ENCODE measurements at regions not wholly inside any gene's neighbourhood (a gene's known extent, or its start where the extent isn't known, plus 50 kb on each side); places are given as distances from the start of the nearest gene placed in this dataset.
A peak's percentile ranks its signal among the peaks of the same experiment; 100 is the strongest.

GRCh38 chr3:29152379-29152778 lies 128.5 kb upstream of the RBMS3 start:
- Histone ChIP-seq H3K9ac (ENCODE audit: low read length) (no peak overlapping the region), H3K27ac (ENCODE audit: low read depth, low read length, poor library complexity, severe bottlenecking) (no peak overlapping the region), H3K4me3 (ENCODE audit: low read depth, low read length, poor library complexity, severe bottlenecking) (no peak overlapping the region), H3K4me2 (ENCODE audit: low read length) (no peak overlapping the region), H4K20me1 (ENCODE audit: insufficient read depth, low read length) (no peaks in the 10 kb centered on the region), H3F3A (ENCODE audit: insufficient read depth, low read length) (no peaks in the 10 kb centered on the region), H3K79me2 (ENCODE audit: insufficient read depth, low read length) (no peaks in the 10 kb centered on the region), H2AFZ (ENCODE audit: low read length) (no peak overlapping the region), H3K9me2 (ENCODE audit: low read depth, low read length) (no peaks in the 10 kb centered on the region), H3K4me1 (ENCODE audit: insufficient read depth, low read length, severe bottlenecking) (peaks cover 36% of the 10 kb centered on the region), H3K9me3 (ENCODE audit: low read length) (no peaks in the 10 kb centered on the region), H3K27me3 (ENCODE audit: insufficient read depth, low read length) (no peaks in the 10 kb centered on the region), H3K36me3 (ENCODE audit: insufficient read depth, low read length) (no peaks in the 10 kb centered on the region; the same call in 1 of the 2 replicates)
- TF ChIP-seq, protein P1, sequence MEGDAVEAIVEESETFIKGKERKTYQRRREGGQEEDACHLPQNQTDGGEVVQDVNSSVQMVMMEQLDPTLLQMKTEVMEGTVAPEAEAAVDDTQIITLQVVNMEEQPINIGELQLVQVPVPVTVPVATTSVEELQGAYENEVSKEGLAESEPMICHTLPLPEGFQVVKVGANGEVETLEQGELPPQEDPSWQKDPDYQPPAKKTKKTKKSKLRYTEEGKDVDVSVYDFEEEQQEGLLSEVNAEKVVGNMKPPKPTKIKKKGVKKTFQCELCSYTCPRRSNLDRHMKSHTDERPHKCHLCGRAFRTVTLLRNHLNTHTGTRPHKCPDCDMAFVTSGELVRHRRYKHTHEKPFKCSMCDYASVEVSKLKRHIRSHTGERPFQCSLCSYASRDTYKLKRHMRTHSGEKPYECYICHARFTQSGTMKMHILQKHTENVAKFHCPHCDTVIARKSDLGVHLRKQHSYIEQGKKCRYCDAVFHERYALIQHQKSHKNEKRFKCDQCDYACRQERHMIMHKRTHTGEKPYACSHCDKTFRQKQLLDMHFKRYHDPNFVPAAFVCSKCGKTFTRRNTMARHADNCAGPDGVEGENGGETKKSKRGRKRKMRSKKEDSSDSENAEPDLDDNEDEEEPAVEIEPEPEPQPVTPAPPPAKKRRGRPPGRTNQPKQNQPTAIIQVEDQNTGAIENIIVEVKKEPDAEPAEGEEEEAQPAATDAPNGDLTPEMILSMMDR (IDR thresholded peaks at IDR 0.05; ENCODE audit: low read length) = peak; percentile 34; the same call in 1 of the 2 replicates
- TF ChIP-seq EZH2 (IDR thresholded peaks at IDR 0.05; ENCODE audit: borderline replicate concordance, low read length) = no peak

GRCh38 chr3:29153811-29154210 lies 127.1 kb upstream of the RBMS3 start:
- TF ChIP-seq, protein P1 (IDR thresholded peaks at IDR 0.05; ENCODE audit: low read length) = no peak
- TF ChIP-seq EZH2 (IDR thresholded peaks at IDR 0.05; ENCODE audit: borderline replicate concordance, low read length) = no peak
- Histone ChIP-seq H3K4me2 (ENCODE audit: low read length) (no peak overlapping the region), H3K9me3 (ENCODE audit: low read length) (no peaks in the 10 kb centered on the region), H3K27ac (ENCODE audit: low read depth, low read length, poor library complexity, severe bottlenecking) (no peak overlapping the region), H3F3A (ENCODE audit: insufficient read depth, low read length) (no peaks in the 10 kb centered on the region), H3K79me2 (ENCODE audit: insufficient read depth, low read length) (no peaks in the 10 kb centered on the region), H3K4me3 (ENCODE audit: low read depth, low read length, poor library complexity, severe bottlenecking) (no peak overlapping the region), H3K4me1 (ENCODE audit: insufficient read depth, low read length, severe bottlenecking) (peaks cover 36% of the 10 kb centered on the region), H3K9ac (ENCODE audit: low read length) (no peak overlapping the region), H4K20me1 (ENCODE audit: insufficient read depth, low read length) (no peaks in the 10 kb centered on the region), H3K9me2 (ENCODE audit: low read depth, low read length) (no peaks in the 10 kb centered on the region), H3K36me3 (ENCODE audit: insufficient read depth, low read length) (no peaks in the 10 kb centered on the region; the same call in 1 of the 2 replicates), H2AFZ (ENCODE audit: low read length) (no peak overlapping the region), H3K27me3 (ENCODE audit: insufficient read depth, low read length) (no peaks in the 10 kb centered on the region)

DNA sequence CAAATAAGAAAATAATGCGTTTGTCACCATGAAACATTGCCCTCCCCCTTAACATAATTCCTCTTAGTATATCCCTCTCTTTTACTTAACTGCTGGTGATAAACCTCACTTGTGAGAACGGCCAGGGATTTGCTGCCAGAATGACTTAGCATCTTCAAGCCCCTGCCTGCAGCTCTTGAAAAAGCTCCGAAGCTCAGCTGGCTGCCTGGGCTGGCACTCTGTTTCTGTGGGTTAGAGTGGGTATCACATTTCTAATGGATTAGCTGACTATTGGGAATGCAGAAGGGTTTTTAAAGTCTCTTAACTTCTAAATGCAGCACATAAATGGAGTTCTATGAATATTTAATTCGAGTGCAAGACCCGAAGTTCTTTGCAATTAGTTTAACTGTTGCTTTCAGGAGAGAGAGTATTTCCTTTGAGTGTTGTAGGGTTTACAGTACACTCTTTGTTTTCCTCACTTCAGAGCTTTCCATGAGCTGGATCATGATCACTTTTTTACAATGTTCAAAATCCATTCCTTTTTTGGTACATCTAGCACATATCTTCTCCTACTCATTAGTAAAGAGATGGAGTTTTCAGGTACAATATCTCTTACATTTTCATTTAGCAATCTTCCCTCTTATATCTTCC lies 124.7 kb upstream of the RBMS3 start:
- Histone ChIP-seq H3K4me2 (ENCODE audit: low read length) (no peak overlapping the region), H3K4me1 (ENCODE audit: insufficient read depth, low read length, severe bottlenecking) (peaks cover 36% of the 10 kb centered on the region), H3K9me3 (ENCODE audit: low read length) (no peaks in the 10 kb centered on the region), H3K79me2 (ENCODE audit: insufficient read depth, low read length) (no peaks in the 10 kb centered on the region), H3K36me3 (ENCODE audit: insufficient read depth, low read length) (no peaks in the 10 kb centered on the region; the same call in 1 of the 2 replicates), H2AFZ (ENCODE audit: low read length) (no peak overlapping the region), H3K9me2 (ENCODE audit: low read depth, low read length) (no peaks in the 10 kb centered on the region), H3K9ac (ENCODE audit: low read length) (no peak overlapping the region), H3K27me3 (ENCODE audit: insufficient read depth, low read length) (no peaks in the 10 kb centered on the region), H4K20me1 (ENCODE audit: insufficient read depth, low read length) (no peaks in the 10 kb centered on the region), H3K27ac (ENCODE audit: low read depth, low read length, poor library complexity, severe bottlenecking) (no peak overlapping the region), H3K4me3 (ENCODE audit: low read depth, low read length, poor library complexity, severe bottlenecking) (no peak overlapping the region), H3F3A (ENCODE audit: insufficient read depth, low read length) (no peaks in the 10 kb centered on the region)
- no peak for TF ChIP-seq EZH2 (IDR thresholded peaks at IDR 0.05; ENCODE audit: borderline replicate concordance, low read length)
- TF ChIP-seq, protein P1 (IDR thresholded peaks at IDR 0.05; ENCODE audit: low read length) = no peak
